ENCODE measurements at regions not wholly inside any gene's neighbourhood (a gene's known extent, or its start where the extent isn't known, plus 50 kb on each side); places are given as distances from the start of the nearest gene placed in this dataset.

DNA sequence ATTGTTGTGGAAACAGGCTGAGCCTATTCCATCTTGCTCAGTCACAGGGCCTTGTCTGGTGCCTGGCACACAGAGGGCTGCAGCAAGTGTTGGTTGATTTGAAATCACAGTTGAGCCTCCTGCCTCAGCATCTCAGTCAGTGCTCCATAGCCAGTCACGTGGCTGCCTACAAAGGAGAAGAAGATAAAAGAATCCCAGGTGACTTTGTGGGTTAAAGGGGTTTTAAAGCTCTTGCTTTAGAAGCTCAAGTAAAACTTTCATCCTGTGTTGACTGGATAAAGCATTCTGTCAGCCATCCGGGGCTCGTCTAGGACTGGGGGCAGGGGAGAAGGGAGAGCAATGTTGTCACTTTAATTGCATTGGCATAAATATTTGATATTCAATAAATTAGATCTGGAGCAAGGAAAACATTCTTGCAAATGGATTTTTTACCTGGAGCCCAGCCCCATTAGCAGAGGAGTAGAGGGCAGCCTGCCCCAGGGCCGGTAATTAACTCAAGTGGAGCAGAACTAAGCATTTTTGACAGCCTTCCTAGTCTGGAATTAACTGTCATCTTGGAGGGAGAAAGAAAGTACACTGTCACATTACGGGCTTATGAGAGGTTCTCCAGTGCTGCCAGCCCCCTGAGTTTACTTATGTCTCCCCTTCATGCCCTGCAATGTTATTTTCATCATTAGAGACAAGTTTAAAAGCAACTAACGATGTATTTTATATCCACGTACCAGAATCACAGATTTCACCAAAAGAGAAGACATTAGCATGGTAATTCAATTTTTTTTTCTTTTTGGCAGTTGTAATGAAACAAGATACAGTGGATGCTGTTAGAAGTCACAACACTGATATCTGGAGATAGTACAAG lies 71.7 kb upstream of the GTSF1L start:
- H3K36me3 ChIP-seq = no peaks in the 10 kb centered on the region
- H3K4me1 ChIP-seq = no peaks in the 10 kb centered on the region
- no peaks in the 10 kb centered on the region for H3K27me3 ChIP-seq
- H3K27ac ChIP-seq = no peak overlapping the region
- TF ChIP-seq CTCF (IDR thresholded peaks at IDR 0.05) = no peak
- peaks cover 0 to 12% of the 10 kb centered on the region in 2 donors for H3K9me3 ChIP-seq
- no peak for DNase-seq (ENCODE audit: low spot score)
- no peak overlapping the region for H3K4me3 ChIP-seq

GRCh38 chr20:43794326-43794725 lies 67.5 kb upstream of the GTSF1L start:
- no peak for DNase-seq (ENCODE audit: low spot score)
- H3K4me1 ChIP-seq = no peaks in the 10 kb centered on the region

GRCh38 chr20:43789593-43789992 lies 62.8 kb upstream of the GTSF1L start:
- Histone ChIP-seq H3K27me3 (no peaks in the 10 kb centered on the region), H3K4me1 (no peaks in the 10 kb centered on the region), H3K36me3 (no peaks in the 10 kb centered on the region), H3K4me3 (no peak overlapping the region), H3K9me3 (peaks cover 0 to 10% of the 10 kb centered on the region in 2 donors), H3K27ac (no peak overlapping the region)
- no peak for DNase-seq (ENCODE audit: low spot score)
- TF ChIP-seq CTCF (IDR thresholded peaks at IDR 0.05) = no peak

More at GRCh38 chr20:43794326-43794725, 67.5 kb upstream of the GTSF1L start:
- no peak for TF ChIP-seq CTCF (IDR thresholded peaks at IDR 0.05)
- H3K9me3 ChIP-seq = peaks cover 0 to 10% of the 10 kb centered on the region in 2 donors
- no peak overlapping the region for H3K27ac ChIP-seq
- no peaks in the 10 kb centered on the region for H3K27me3 ChIP-seq
- H3K4me3 ChIP-seq = no peak overlapping the region
- no peaks in the 10 kb centered on the region for H3K36me3 ChIP-seq

GRCh38 chr20:43787937-43788336 lies 61.1 kb upstream of the GTSF1L start:
- Histone ChIP-seq H3K36me3 (no peaks in the 10 kb centered on the region), H3K27me3 (no peaks in the 10 kb centered on the region), H3K9me3 (peaks cover 0 to 10% of the 10 kb centered on the region in 2 donors), H3K27ac (no peak overlapping the region), H3K4me1 (no peaks in the 10 kb centered on the region), H3K4me3 (no peak overlapping the region)
- no peak for TF ChIP-seq CTCF (IDR thresholded peaks at IDR 0.05)
- DNase-seq (ENCODE audit: low spot score) = no peak

DNA sequence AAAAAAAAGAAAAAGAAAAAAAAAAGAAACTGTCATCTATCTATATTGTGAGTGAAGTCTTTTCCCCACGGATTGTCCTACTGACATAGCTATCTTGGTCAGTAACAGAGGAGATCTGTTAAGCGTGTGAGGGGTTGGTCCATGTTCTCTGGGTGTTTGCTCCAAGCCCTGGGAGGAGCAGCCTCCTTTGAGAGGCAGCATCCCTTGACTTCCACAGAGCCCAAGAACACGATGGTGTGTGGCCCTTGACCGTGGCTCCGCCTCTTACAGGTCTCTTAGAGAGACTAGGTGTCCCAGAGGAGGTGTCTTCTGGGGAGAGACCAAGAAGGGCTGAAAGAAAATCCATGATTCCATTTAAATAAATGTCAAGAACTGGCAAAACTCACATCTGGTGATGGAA lies 60.1 kb upstream of the GTSF1L start:
- Histone ChIP-seq H3K4me1 (no peaks in the 10 kb centered on the region), H3K27ac (no peak overlapping the region), H3K36me3 (no peaks in the 10 kb centered on the region), H3K4me3 (no peak overlapping the region), H3K27me3 (no peaks in the 10 kb centered on the region), H3K9me3 (peaks cover 0 to 7% of the 10 kb centered on the region in 2 donors)
- TF ChIP-seq CTCF (IDR thresholded peaks at IDR 0.05) = no peak
- DNase-seq (ENCODE audit: low spot score) = no peak
